K562 (cell line): ENCODE measurements at regions not wholly inside any gene's neighbourhood (a gene's known extent, or its start where the extent isn't known, plus 50 kb on each side); places are given as distances from the start of the nearest gene placed in this dataset.
"Not testable (repeated sequence)": the region's sequence is repeated elsewhere in the genome, so short reads cannot be mapped to it uniquely, and the experiment has no call there.

Experiments used
- ATAC-seq: fragments of 200-7000 bp; cut with Tn5 transposase; 3 replicates; pipeline ENCODE4 v1.9.1; 2020; ENCODE audit warnings: moderate library complexity
- BruUV-seq: library from RNA; stranded (reverse); fragments of 400-500 nt; replicated peaks from 2 replicates; lab custom pipeline; 2021; lab: Mats Ljungman, UMichigan
- CTCF ChIA-PET: fragments of 300-600 bp; formaldehyde crosslinking; extraction: SDS; loops from one replicate; lab custom pipeline; 2021; ENCODE audit warnings: low intra/inter-chr PET ratio; lab: Yijun Ruan, JAX
- POLR2A ChIA-PET: fragments of 300-600, 350-650 bp; sonication (Branson Sonifier 250); formaldehyde crosslinking; extraction: SDS; loops from one replicate; lab custom pipeline; 2021; ENCODE audit warnings: antibody characterized with exemption, inconsistent platforms; lab: Yijun Ruan, JAX
- DNase-seq, 4 experiments: peaks; one replicate each; pipeline versions ENCODE4 v3.0.0 to v3.0.0-alpha.2; 2011 to 2018; ENCODE audit warnings: low spot score in 3 of 4, mixed read lengths in 3 of 4; ENCODE audit errors: extremely low read depth in 1 of 4
- FAIRE-seq: peaks from 2 replicates; lab custom pipeline; 2011; peaks lifted over from hg19 to GRCh38; lab: Jason Lieb, UNC
- H2AFZ ChIP-seq: 2 replicates; pipeline ENCODE4 v1.6.0; 2011; ENCODE audit warnings: low read depth, low read length, control low read depth, inconsistent platforms
- H3K27ac ChIP-seq: fragments of 200-600 bp; 3 replicates; pipeline ENCODE4 v1.8.0; 2011; ENCODE audit warnings: low read depth, mild to moderate bottlenecking, control low read depth, inconsistent platforms, low read length, moderate library complexity, mixed read lengths; ENCODE audit errors: extremely low read depth
- H3K27me3 ChIP-seq, 2 experiments: fragments of 300-600 bp in 1 of 2; 2 replicates in 1 of 2; 3 replicates in 1 of 2; pipeline versions ENCODE4 v1.6.0 to v1.8.0; 2011; ENCODE audit warnings: inconsistent platforms in 2 of 2, low read length in 2 of 2, mild to moderate bottlenecking in 1 of 2, mixed read lengths in 1 of 2, moderate library complexity in 1 of 2; ENCODE audit not compliant: control insufficient read depth in 2 of 2, insufficient read depth in 2 of 2
- H3K36me3 ChIP-seq: fragments of 300-600 bp; 3 replicates; pipeline ENCODE4 v1.8.0; 2011; ENCODE audit warnings: mild to moderate bottlenecking, low read length, inconsistent platforms; ENCODE audit not compliant: control insufficient read depth, insufficient read depth
- H3K4me1 ChIP-seq, 2 experiments: fragments of 200-600 bp in 1 of 2; replicated peaks in 1 of 2; 2 replicates in 1 of 2; 3 replicates in 1 of 2; pipeline versions ENCODE4 v1.5.1 to v1.8.0; 2011; ENCODE audit warnings: inconsistent platforms in 2 of 2, low read length in 2 of 2, mild to moderate bottlenecking in 1 of 2, mixed read lengths in 1 of 2, moderate library complexity in 1 of 2; ENCODE audit not compliant: control insufficient read depth in 2 of 2, insufficient read depth in 2 of 2
- H3K4me2 ChIP-seq: 2 replicates; pipeline ENCODE4 v1.6.1; 2011; ENCODE audit warnings: low read length, control low read depth, inconsistent platforms, mixed read lengths; ENCODE audit not compliant: insufficient read depth
- H3K4me3 ChIP-seq: fragments of 200-600 bp; sonication (generic), shearing (Covaris generic); 2 replicates; pipeline ENCODE4 v1.5.1; 2016; ENCODE audit warnings: control low read depth, inconsistent platforms
- H3K79me2 ChIP-seq: fragments of 200-600 bp; 3 replicates; pipeline ENCODE4 v1.8.0; 2011; ENCODE audit warnings: low read length, inconsistent platforms; ENCODE audit not compliant: control insufficient read depth, insufficient read depth
- H3K9ac ChIP-seq, 2 experiments: 2 replicates each; pipeline versions ENCODE4 v1.6.0 to v1.6.1; 2011; ENCODE audit warnings: low read depth in 2 of 2, low read length in 2 of 2, control low read depth in 1 of 2, inconsistent platforms in 1 of 2, mild to moderate bottlenecking in 1 of 2, mixed read lengths in 1 of 2; ENCODE audit not compliant: insufficient read depth in 1 of 2
- H3K9me1 ChIP-seq: one replicate; pipeline ENCODE4 v1.6.0; 2011; ENCODE audit warnings: inconsistent platforms, mild to moderate bottlenecking, low read length, moderate library complexity; ENCODE audit not compliant: control insufficient read depth, insufficient read depth
- H3K9me3 ChIP-seq: replicated peaks from 2 replicates; pipeline ENCODE4 v1.5.1; 2011; ENCODE audit warnings: low read depth, low read length, inconsistent platforms; ENCODE audit not compliant: control insufficient read depth, insufficient read depth
- H4K20me1 ChIP-seq: replicated peaks from 2 replicates; pipeline ENCODE4 v1.6.1; 2011; ENCODE audit warnings: low read length, inconsistent platforms, mixed read lengths; ENCODE audit not compliant: control insufficient read depth, insufficient read depth
- CAMTA2 ChIP-seq: fragments of 250-450 bp; sonication (Bioruptor Pico); conservative IDR thresholded peaks from 2 replicates; pipeline ENCODE4 v1.5.1; 2022
- CHD1 ChIP-seq: fragments of 200-600 bp; sonication (generic); IDR thresholded peaks from one replicate; pipeline ENCODE4 v1.6.1; 2012; ENCODE audit warnings: mild to moderate bottlenecking, moderate library complexity, low read length, inconsistent platforms
- GATAD2A ChIP-seq: fragments of 450-650 bp; IDR thresholded peaks from 2 replicates; pipeline ENCODE4 v1.6.1; 2017
- JUND ChIP-seq, 2 experiments: IDR thresholded peaks; 2 replicates in 1 of 2; 3 replicates in 1 of 2; pipeline ENCODE4 v1.6.1; 2011; ENCODE audit warnings: borderline replicate concordance in 2 of 2, low read depth in 2 of 2, low read length in 2 of 2, improper control_type of control experiment in 1 of 2, missing biosample characterization in 1 of 2, missing genetic modification characterization in 1 of 2, missing genetic modification reagents in 1 of 2
- MLX ChIP-seq, 2 experiments: fragments of 450-650 bp in 1 of 2; sonication (generic) in 1 of 2; formaldehyde crosslinking; conservative IDR thresholded peaks; 2 replicates each; pipeline versions ENCODE4 v1.4.0 to v1.8.1; 2020 to 2022; ENCODE audit warnings: mild to moderate bottlenecking in 1 of 2, missing genetic modification reagents in 1 of 2
- TRIM28 ChIP-seq: fragments of 450-650 bp; IDR thresholded peaks from 2 replicates; pipeline ENCODE4 v1.6.1; 2017
- ZBTB17 ChIP-seq: fragments of 450-650 bp; formaldehyde crosslinking; IDR thresholded peaks from 2 replicates; pipeline ENCODE4 v1.4.0; 2020; ENCODE audit warnings: mild to moderate bottlenecking
- ZBTB49 ChIP-seq: sonication (generic); formaldehyde crosslinking; IDR thresholded peaks from 2 replicates; pipeline ENCODE4 v1.8.0; 2022; ENCODE audit warnings: missing genetic modification reagents, mild to moderate bottlenecking, borderline replicate concordance
- ZNF224 ChIP-seq: sonication (generic); formaldehyde crosslinking; IDR thresholded peaks from 2 replicates; pipeline ENCODE4 v1.8.0; 2022; ENCODE audit warnings: mild to moderate bottlenecking, missing genetic modification reagents
- ZNF253 ChIP-seq: fragments of 250-450 bp; sonication (Bioruptor Pico); conservative IDR thresholded peaks from 2 replicates; pipeline ENCODE4 v1.6.1; 2021; ENCODE audit warnings: mild to moderate bottlenecking
- ZNF280A ChIP-seq: fragments of 450-650 bp; IDR thresholded peaks from 2 replicates; pipeline ENCODE4 v1.6.1; 2018; ENCODE audit warnings: mild to moderate bottlenecking, low read depth; ENCODE audit not compliant: partially characterized antibody
- ZNF668 ChIP-seq: fragments of 250-450 bp; sonication (Bioruptor Pico); IDR thresholded peaks from 2 replicates; pipeline ENCODE4 v1.8.0; 2022; ENCODE audit warnings: mild to moderate bottlenecking, inconsistent platforms
- WGBS: fragments of 100-300 bp; shearing (Covaris generic); methylation state at CpG from one replicate; pipeline ENCODE4 v1.1.6; 2016; ENCODE audit warnings: low coverage, mixed read lengths; ENCODE audit not compliant: insufficient coverage; ENCODE audit errors: missing lambda C conversion rate; 5-methylcytosine and 5-hydroxymethylcytosine counted together
- in situ Hi-C: fragments of 300-500 bp; cut with MboI; formaldehyde crosslinking; loops from 4 replicates; pipeline ENCODE4 v1.15.0; 2018; ENCODE audit warnings: inconsistent platforms, mixed read lengths
- intact Hi-C: fragments of 100-400 bp; cut with micrococcal nuclease; formaldehyde crosslinking; loops from 2 replicates; pipeline ENCODE4 v1.14.2; 2022

- FAIRE-seq, intact Hi-C loops, CTCF ChIA-PET: not testable (repeated sequence)
Observed at GRCh38 chrX:134311994-134312393, 61.1 kb upstream of the PHF6 start.

GRCh38 chrX:134313418-134313817, 59.7 kb upstream of the PHF6 start:
- FAIRE-seq: no peak
- in situ Hi-C loops (no loop called here), intact Hi-C loops (no loop called here)
- no peak for ATAC-seq
- Histone ChIP-seq H3K9ac (no peak overlapping the region), H3K36me3 (no peaks in the 10 kb centered on the region), H3K79me2 (no peaks in the 10 kb centered on the region), H3K4me3 (no peak overlapping the region), H2AFZ (no peak overlapping the region), H4K20me1 (no peaks in the 10 kb centered on the region), H3K4me2 (no peak overlapping the region), H3K27ac (no peak overlapping the region), H3K9me3 (no peaks in the 10 kb centered on the region; the same call in 1 of the 2 replicates), H3K27me3 (no peaks in the 10 kb centered on the region), H3K4me1 (no peaks in the 10 kb centered on the region), H3K9me1 (no peaks in the 10 kb centered on the region)
- 0% methylated on average over 1 of the region's 1 CpG for WGBS
- TF ChIP-seq ZNF280A: peak; percentile 55
- no peak for TF ChIP-seq ZNF253 (CRISPR knock-in tag)
- no peak for TF ChIP-seq CAMTA2
- TF ChIP-seq ZBTB17 (CRISPR knock-in tag): no peak
- TF ChIP-seq ZNF224 (CRISPR knock-in tag): no peak
- TF ChIP-seq TRIM28: 0 out of 2 replicates have a peak, but pooled peaks have one; percentile 23
- TF ChIP-seq MLX (CRISPR knock-in tag; conservative IDR thresholded peaks at IDR 0.05): no peak
- no peak for TF ChIP-seq CHD1
- TF ChIP-seq JUND (IDR thresholded peaks at IDR 0.05; ENCODE audit: borderline replicate concordance, low read depth, low read length): no peak
- TF ChIP-seq JUND (tag; IDR thresholded peaks at IDR 0.05; ENCODE audit: borderline replicate concordance, low read depth, low read length): no peak
- TF ChIP-seq GATAD2A: no peak
- TF ChIP-seq ZNF668: no peak
- no peak for TF ChIP-seq ZBTB49
- no TSS peak for BruUV-seq
- ChIA-PET POLR2A (no interaction called here), CTCF (no interaction called here)
- DNase-seq: no peak

More at GRCh38 chrX:134311994-134312393, 61.1 kb upstream of the PHF6 start:
- H3K36me3 ChIP-seq, H3K4me3 ChIP-seq, H3K9me1 ChIP-seq, H3K4me2 ChIP-seq, H2AFZ ChIP-seq, H3K27me3 ChIP-seq, DNase-seq, H3K27ac ChIP-seq, BruUV-seq, in situ Hi-C loops, H4K20me1 ChIP-seq, ATAC-seq, H3K9ac ChIP-seq, H3K79me2 ChIP-seq, H3K4me1 ChIP-seq, H3K9me3 ChIP-seq: not testable (repeated sequence)
- POLR2A ChIA-PET: interaction anchor here (1.0 kb wide), 1 partner anchor 18 kb away, joined by 3 read pairs; no protein-coding TSS in a partner anchor
